ENCODE measurements at regions not wholly inside any gene's neighbourhood (a gene's known extent, or its start where the extent isn't known, plus 50 kb on each side); places are given as distances from the start of the nearest gene placed in this dataset.

GRCh38 chr4:166655231-166655630 lies 579.1 kb downstream of the SPOCK3 start:
- no peak for TF ChIP-seq EZH2 (IDR thresholded peaks at IDR 0.05; ENCODE audit: insufficient read depth, poor library complexity, severe bottlenecking)
- no peak for TF ChIP-seq EZH2phosphoT487 (IDR thresholded peaks at IDR 0.05; ENCODE audit: insufficient read depth, low read depth)

Measured in GM23248 (cell line).